Right atrium auricular region (tissue), 2 donors: ENCODE measurements at regions not wholly inside any gene's neighbourhood (a gene's known extent, or its start where the extent isn't known, plus 50 kb on each side); places are given as distances from the start of the nearest gene placed in this dataset.
"Not testable (repeated sequence)": the region's sequence is repeated elsewhere in the genome, so short reads cannot be mapped to it uniquely, and the experiment has no call there.

ENCODE experiments used
- DNase-seq: peaks from one replicate; pipeline ENCODE4 v3.0.0-alpha.2; 2019; ENCODE audit warnings: low spot score
- H3K27ac ChIP-seq, 2 donors: fragments of 200-600 bp; sonication (generic); 1 replicate in 1 of 2; 2 replicates in 1 of 2; pipeline ENCODE4 v1.5.1; 2016 to 2019
- H3K27me3 ChIP-seq, 2 donors: fragments of 200-600 bp; sonication (generic); one replicate each; pipeline versions ENCODE4 v1.5.1 to v1.6.0; 2017 to 2019
- H3K36me3 ChIP-seq: fragments of 200-600 bp; sonication (generic); one replicate; pipeline ENCODE4 v1.5.1; 2016
- H3K4me1 ChIP-seq, 2 donors: fragments of 200-600 bp; sonication (generic); one replicate each; pipeline versions ENCODE4 v1.5.1 to v1.6.0; 2017 to 2019
- H3K4me3 ChIP-seq, 2 donors: fragments of 200-600 bp; sonication (generic); 1 replicate in 1 of 2; 2 replicates in 1 of 2; pipeline ENCODE4 v1.5.1; 2017 to 2019; ENCODE audit warnings: mild to moderate bottlenecking in 1 of 2, moderate library complexity in 1 of 2
- H3K9me3 ChIP-seq, 2 donors: fragments of 200-600 bp; sonication (generic); one replicate each; pipeline ENCODE4 v1.5.1; 2019
- TF ChIP-seq, protein P1 (sequence below), 2 donors: fragments of 200-600 bp; sonication (generic); IDR thresholded peaks; one replicate each; pipeline ENCODE4 v1.5.1; 2019; ENCODE audit warnings: antibody characterized with exemption in 2 of 2

- no peaks in the 10 kb centered on the region for H3K4me1 ChIP-seq
- H3K36me3 ChIP-seq: no peaks in the 10 kb centered on the region
- no peak overlapping the region for H3K27ac ChIP-seq
- DNase-seq: no peak
- no peaks in the 10 kb centered on the region for H3K27me3 ChIP-seq
- H3K4me3 ChIP-seq: no peak overlapping the region
- TF ChIP-seq, protein P1, sequence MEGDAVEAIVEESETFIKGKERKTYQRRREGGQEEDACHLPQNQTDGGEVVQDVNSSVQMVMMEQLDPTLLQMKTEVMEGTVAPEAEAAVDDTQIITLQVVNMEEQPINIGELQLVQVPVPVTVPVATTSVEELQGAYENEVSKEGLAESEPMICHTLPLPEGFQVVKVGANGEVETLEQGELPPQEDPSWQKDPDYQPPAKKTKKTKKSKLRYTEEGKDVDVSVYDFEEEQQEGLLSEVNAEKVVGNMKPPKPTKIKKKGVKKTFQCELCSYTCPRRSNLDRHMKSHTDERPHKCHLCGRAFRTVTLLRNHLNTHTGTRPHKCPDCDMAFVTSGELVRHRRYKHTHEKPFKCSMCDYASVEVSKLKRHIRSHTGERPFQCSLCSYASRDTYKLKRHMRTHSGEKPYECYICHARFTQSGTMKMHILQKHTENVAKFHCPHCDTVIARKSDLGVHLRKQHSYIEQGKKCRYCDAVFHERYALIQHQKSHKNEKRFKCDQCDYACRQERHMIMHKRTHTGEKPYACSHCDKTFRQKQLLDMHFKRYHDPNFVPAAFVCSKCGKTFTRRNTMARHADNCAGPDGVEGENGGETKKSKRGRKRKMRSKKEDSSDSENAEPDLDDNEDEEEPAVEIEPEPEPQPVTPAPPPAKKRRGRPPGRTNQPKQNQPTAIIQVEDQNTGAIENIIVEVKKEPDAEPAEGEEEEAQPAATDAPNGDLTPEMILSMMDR (IDR thresholded peaks at IDR 0.05): peak; percentile 92
- H3K9me3 ChIP-seq: no peaks in the 10 kb centered on the region
These were observed 91.2 kb upstream of the MPP7 start for GRCh38 chr10:28393956-28394568.

- H3K9me3 ChIP-seq: no peaks in the 10 kb centered on the region
- H3K4me1 ChIP-seq: no peaks in the 10 kb centered on the region
- no peak for DNase-seq
- TF ChIP-seq, protein P1 (IDR thresholded peaks at IDR 0.05): no peak
- no peak overlapping the region for H3K27ac ChIP-seq
- H3K36me3 ChIP-seq: no peaks in the 10 kb centered on the region
- H3K27me3 ChIP-seq: no peaks in the 10 kb centered on the region
- no peak overlapping the region for H3K4me3 ChIP-seq
These were observed 93.5 kb upstream of the MPP7 start for GRCh38 chr10:28396331-28396730.

DNA sequence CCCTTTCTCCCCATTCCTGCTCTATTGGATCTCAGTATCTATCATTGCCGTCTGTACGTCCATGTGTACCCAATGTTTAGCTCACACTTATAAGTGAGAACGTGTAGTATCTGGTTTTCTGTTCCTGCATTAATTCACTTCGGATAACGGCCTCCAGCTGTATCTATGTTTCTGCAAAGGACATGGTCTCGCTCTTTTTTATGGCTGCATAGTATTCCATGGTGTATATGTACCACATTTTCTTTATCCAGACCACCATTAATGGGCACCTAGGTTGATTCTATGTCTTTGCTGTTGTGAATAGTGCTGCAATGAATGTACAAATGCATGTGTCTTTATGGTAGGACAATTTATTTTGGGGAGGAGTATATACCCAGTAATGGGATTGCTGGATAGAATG lies 94.4 kb upstream of the MPP7 start:
- no peaks in the 10 kb centered on the region for H3K27me3 ChIP-seq
- H3K4me1 ChIP-seq: no peaks in the 10 kb centered on the region
- TF ChIP-seq, protein P1 (IDR thresholded peaks at IDR 0.05): no peak
- no peaks in the 10 kb centered on the region for H3K9me3 ChIP-seq
- DNase-seq: no peak
- no peaks in the 10 kb centered on the region for H3K36me3 ChIP-seq
- no peak overlapping the region for H3K4me3 ChIP-seq
- no peak overlapping the region for H3K27ac ChIP-seq

GRCh38 chr10:28400176-28400575 lies 97.3 kb upstream of the MPP7 start:
- no peaks in the 10 kb centered on the region for H3K9me3 ChIP-seq
- no peaks in the 10 kb centered on the region for H3K36me3 ChIP-seq
- no peaks in the 10 kb centered on the region for H3K27me3 ChIP-seq
- H3K4me1 ChIP-seq: no peaks in the 10 kb centered on the region
- H3K4me3 ChIP-seq: no peak overlapping the region
- no peak for DNase-seq
- TF ChIP-seq, protein P1 (IDR thresholded peaks at IDR 0.05): no peak
- no peak overlapping the region for H3K27ac ChIP-seq

DNA sequence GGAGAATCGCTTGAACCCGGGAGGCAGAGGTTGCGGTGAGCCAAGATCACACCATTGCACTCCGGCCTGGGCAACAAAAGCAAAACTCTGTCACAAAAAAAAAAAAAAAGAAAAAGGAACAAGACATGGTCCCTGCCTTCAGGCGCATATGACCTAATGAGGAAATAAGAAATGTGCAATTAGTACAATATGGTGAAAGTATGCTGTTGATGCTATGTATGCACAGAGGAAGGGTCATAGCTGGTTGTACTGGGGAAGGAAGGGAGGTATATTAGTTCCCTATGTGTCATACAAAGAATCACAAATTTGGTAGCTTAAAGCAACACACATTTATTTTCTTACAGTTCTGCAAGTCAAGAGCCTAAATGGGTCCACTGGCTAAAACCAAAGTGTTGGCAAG lies 97.8 kb upstream of the MPP7 start:
- no peak for DNase-seq
- no peak overlapping the region for H3K27ac ChIP-seq
- no peaks in the 10 kb centered on the region for H3K9me3 ChIP-seq
- H3K36me3 ChIP-seq: no peaks in the 10 kb centered on the region
- no peaks in the 10 kb centered on the region for H3K27me3 ChIP-seq
- no peak overlapping the region for H3K4me3 ChIP-seq
- no peaks in the 10 kb centered on the region for H3K4me1 ChIP-seq
- TF ChIP-seq, protein P1 (IDR thresholded peaks at IDR 0.05): no peak

- not testable (repeated sequence) for H3K27ac ChIP-seq
These were observed 99.8 kb upstream of the MPP7 start for GRCh38 chr10:28402611-28403073.

More at GRCh38 chr10:28402611-28403073, 99.8 kb upstream of the MPP7 start:
- not testable (repeated sequence) for H3K9me3 ChIP-seq, H3K4me3 ChIP-seq, H3K36me3 ChIP-seq, DNase-seq, H3K27me3 ChIP-seq, H3K4me1 ChIP-seq
